Inflammatory macrophage (primary cell): ENCODE measurements at regions not wholly inside any gene's neighbourhood (a gene's known extent, or its start where the extent isn't known, plus 50 kb on each side); places are given as distances from the start of the nearest gene placed in this dataset.
"Not testable (repeated sequence)": the region's sequence is repeated elsewhere in the genome, so short reads cannot be mapped to it uniquely, and the experiment has no call there.

ENCODE experiments used
- DNase-seq, 2 donors: peaks; one replicate each; pipeline ENCODE4 v3.0.0-alpha.2; 2020 to 2022

DNA sequence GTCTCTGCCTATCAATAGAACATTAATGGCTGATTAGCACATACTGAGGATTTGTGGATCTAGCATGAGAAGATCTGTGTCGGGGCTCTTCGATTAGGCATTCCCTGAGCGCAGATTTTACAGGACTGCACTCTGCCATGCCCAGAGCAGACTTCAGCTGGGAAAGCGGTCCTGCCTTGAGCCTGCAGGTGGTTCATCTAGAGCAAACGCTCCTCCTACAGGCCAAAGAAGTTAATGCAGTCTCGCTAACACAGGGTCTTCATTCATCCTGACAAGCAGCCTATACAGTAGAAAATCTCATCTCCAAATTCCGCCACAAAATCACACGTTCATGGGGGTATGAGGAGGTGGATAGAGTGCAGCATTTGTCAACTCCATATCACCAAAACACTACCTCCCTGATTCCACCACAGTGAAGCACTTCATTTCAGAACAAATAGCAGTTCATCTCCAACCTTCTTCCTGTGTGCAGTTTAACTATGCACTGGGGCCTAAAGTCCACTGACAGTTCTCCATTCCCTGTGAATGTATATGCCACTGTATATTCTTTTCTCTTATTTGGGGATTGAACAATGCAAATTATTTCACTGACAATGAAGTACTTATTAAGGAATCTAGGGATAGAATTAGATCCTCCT is 405.8 kb downstream of the IGSF11 start:
- peak; percentile 8 to 11 for DNase-seq

DNA sequence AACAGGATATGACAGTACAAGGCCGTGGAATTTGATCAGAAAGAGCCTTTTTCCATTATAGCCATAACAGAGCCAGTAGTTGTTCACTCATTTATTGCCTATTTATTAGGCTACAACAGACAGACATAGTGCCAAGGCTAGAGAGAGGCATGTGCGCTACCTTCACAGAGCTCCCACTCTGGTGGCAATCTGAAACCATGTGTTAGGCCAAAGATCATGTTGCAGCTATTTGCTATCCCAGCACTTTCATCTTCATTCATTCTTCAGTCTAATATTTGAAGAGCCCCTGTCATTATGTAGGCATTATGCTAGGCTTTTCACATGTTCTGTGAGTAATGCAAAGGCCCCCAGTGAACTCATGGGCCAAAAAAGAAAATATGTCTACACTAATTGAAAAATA is 404.8 kb downstream of the IGSF11 start:
- no peak for DNase-seq

- DNase-seq, result no peak
These were observed 398.9 kb downstream of the IGSF11 start for GRCh38 chr3:118635711-118636110.

- DNase-seq, result no peak
These were observed 397.8 kb downstream of the IGSF11 start for GRCh38 chr3:118636841-118637240.

- no peak for DNase-seq
These were observed 396.8 kb downstream of the IGSF11 start for GRCh38 chr3:118637846-118638245.

GRCh38 chr3:118641608-118642007 is 393.0 kb downstream of the IGSF11 start:
- no peak for DNase-seq

GRCh38 chr3:118671192-118671591 is 363.5 kb downstream of the IGSF11 start:
- DNase-seq, result no peak

GRCh38 chr3:118675305-118675704 is 359.3 kb downstream of the IGSF11 start:
- no peak for DNase-seq

GRCh38 chr3:118678663-118679062 is 356.0 kb downstream of the IGSF11 start:
- not testable (repeated sequence) for DNase-seq

- no peak for DNase-seq
These were observed 351.7 kb downstream of the IGSF11 start for GRCh38 chr3:118682921-118683320.

DNA sequence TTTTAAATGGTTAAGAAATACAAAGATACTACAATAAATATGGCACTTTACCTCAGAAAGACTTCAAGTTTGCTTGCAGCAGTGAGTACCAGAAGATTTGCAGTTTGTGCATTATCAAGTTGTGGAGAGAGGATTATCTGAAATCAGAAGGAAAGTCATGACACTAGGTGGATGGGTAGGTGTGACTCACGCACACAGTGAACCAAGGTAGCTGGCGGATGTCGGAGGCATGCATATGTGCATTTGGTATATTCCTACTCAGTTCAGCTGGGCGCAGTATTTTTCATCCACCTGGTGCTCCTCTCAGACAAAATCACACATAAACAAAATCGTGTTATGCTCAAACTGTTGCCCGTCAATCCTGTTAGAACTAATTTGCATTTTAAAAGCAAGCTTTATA is 351.0 kb downstream of the IGSF11 start:
- DNase-seq, result no peak

- no peak for DNase-seq
These were observed 346.2 kb downstream of the IGSF11 start for GRCh38 chr3:118688396-118688884.

DNA sequence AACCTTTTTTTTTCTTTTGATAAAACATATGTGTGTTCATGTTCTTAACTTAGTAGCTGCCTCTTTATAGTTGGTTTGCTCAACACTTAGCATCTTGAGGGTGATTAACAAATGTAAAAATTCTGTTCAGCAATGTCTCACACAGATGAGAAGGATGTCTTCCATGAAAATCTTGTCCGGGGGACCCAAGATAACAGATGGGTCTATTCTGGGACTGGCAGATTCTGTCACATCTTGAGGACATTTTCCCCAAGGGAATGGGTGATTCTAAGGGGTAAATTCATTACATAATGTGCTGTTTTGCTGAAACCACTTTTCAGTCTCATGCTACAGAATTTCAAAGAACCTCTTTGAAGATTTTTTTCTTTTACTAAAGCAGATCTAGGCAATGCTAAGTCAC is 342.2 kb downstream of the IGSF11 start:
- DNase-seq, result no peak

DNA sequence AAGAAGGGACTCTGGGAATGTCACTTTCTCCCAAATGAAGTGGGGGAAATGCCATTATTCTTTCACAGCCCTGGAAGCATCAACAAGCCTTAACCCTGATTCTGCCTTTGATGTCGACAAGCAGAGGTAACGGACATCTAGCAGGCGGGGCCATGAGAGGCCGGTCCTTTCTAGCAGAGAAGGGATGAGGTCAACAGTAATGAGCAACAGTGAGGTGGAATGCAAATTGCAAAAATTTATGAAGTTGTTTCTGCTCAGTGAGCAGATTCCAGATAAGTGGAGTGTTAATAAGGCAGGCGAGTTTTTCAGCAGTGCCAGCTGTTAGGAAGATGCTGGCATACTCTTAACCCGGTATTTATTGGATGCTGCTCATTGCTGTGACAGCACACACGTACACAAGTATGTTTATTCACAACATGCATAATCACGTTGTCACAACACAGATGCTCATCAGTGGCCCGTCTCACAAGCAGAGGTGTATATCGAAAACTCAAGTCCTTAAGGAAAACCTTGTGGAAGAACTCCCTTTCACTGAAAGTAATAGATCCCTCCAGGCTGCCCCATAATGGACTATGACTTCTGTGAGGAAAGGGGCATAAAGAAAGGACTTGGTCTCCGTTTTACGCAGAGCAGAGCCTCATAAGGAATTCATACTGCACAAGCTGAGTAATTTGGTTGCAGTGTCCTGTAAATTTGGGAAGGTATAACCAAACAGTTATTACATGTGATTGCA is 329.0 kb downstream of the IGSF11 start:
- no peak for DNase-seq

DNA sequence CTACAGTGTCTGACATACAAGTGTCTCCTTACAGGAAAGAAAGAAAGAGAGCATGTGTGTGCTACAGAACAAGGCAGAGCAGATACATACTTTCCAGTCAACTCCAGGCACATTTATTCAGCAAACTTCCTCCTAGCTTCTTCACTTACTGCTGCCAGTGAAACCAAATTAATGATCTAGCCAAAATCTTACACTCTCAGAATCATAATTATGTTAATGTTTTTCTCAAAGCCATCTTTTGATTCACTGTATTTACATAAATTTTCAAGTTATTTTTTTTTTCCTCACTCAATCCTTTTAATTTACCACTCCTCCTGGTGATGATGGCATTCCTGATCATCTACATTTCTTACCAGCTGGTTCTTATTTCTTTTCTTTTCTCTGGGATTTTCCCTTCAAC is 326.7 kb downstream of the IGSF11 start:
- DNase-seq, result no peak

- DNase-seq, result no peak
These were observed 324.1 kb downstream of the IGSF11 start for GRCh38 chr3:118710532-118710931.

GRCh38 chr3:118713502-118714207 is 321.0 kb downstream of the IGSF11 start:
- DNase-seq, result no peak

- no peak for DNase-seq
These were observed 319.8 kb downstream of the IGSF11 start for GRCh38 chr3:118714800-118715199.

DNA sequence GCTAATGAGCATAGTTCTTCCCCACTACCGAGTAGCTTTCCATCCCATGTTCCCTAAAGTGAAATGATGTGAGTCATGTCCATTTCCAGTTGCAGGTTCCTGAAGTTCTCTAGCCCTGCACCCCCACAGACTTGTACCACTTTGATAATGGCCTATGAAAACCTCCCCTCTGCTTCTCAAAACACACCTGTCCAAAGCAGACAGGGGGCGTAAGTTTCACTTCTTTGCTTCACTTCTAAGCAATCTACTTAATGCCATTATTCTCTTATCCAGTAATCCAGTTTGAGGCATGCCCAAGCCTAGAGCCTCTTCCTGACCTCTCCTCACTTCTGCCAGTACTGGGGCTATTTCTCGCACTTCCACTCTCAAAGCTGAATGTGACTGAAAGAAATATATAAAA is 305.1 kb downstream of the IGSF11 start:
- no peak for DNase-seq

DNA sequence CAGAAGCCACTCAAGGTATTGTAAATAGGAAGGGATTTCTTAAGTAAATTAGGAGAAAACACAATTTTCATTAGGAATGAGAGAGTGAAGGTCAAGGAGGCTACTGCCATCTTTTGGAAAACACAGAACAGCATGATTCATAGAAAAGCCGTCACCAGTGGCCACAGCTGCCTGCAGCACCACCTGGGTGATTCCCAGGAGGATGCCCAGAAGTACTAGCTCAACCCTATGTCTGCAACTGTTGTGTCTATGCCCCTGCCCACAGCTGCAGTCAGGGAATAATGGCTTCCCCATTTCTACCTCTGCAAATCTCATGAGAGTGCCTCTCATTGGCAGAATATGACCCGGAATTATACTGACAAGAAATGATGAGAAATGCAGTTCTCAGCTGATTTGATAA is 300.0 kb downstream of the IGSF11 start:
- DNase-seq, result no peak

DNA sequence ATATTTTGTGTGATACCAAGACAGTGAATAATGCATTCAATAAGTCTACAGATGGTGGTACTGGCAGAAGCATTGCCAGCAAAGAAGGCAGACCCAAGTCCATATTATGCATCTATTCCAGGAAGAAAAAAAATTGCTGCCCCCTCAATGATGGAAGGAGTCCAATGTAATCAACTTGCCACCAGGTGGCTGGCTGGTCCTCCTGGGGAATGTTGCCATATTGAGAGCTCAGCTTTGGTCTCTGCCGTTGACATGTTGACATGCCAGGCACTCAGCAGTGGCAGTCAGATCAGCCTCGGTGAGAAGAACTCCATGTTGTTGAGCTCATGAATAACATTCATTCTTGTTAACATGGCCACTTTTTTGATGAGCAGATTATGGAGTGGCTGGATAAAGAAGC is 298.5 kb downstream of the IGSF11 start:
- no peak for DNase-seq

GRCh38 chr3:118740722-118741290 is 293.8 kb downstream of the IGSF11 start:
- no peak for DNase-seq

DNA sequence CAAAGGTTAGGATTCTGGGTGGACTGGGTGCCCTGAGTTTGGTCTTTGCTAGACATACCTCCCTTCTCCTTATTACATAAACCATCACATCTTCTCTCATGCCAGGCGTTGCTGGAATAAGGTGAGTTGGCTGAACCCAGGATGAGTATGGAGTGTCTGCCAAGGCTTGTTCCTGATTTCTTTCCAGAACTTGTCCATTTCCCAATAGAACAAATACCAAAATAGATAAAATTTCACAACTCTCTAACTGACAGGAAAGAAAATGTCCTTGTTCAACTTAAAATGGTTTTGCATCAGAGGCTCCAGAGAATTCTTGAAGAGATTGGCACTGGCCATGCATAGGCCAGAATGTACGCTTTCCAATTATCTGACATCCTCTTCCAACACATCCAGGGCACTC is 291.9 kb downstream of the IGSF11 start:
- DNase-seq, result no peak
